Inferior parietal cortex (tissue), 1 donor: ENCODE measurements at regions not wholly inside any gene's neighbourhood (a gene's known extent, or its start where the extent isn't known, plus 50 kb on each side); places are given as distances from the start of the nearest gene placed in this dataset.
"Not testable (repeated sequence)": the region's sequence is repeated elsewhere in the genome, so short reads cannot be mapped to it uniquely, and the experiment has no call there.

Source experiments
- DNase-seq: peaks from one replicate; pipeline ENCODE4 v3.0.0-alpha.2; 2016; ENCODE audit errors: extremely low spot score

DNA sequence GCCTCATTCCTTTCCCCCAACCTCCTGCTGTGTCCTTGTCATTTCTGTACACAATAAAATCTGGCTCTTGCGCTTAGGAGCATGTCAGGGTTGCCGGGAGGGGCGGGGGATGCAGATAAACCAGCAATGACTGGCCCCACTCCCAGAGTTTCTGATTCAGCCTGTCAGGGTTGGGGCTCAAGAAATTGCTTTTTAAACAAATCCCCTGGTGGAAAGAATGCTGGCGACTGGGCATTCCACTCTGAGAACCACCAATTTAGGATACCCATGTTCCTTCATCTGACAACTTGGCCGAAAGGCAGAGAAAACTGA, 376.4 kb downstream of the TCERG1L start:
- DNase-seq, result no peak

DNA sequence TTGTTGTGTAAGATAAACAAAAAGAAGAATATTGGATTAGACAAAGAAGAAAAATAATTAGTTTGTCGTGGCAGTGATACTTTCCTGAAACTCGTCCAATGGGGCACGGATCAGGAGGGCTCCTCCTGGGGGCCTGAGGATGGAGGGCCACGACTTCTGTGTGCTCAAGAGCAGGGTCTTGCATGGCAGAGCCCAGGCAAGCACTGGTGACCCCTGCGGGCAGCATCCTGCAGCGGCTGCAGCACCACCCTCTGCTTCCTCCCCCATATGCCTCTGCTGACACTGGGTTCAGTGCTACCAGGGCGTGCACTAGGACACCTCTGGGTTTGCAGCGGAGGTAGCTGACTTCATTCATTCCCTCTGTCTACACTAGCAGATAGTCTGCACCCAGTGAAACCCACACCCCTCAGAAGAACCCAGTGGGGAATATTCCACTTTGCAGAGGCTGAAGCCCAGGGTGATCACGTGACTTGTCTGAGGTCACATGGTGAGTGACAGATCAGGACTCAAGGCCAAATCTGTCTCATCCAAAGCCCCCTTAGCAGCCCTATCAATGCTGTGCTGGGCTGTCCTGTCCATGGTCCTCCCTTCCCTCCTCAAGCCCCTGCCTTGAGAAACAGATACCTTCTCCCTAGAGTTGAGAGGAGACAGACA, 375.5 kb downstream of the TCERG1L start:
- no peak for DNase-seq

GRCh38 chr10:130936851-130937250, 374.7 kb downstream of the TCERG1L start:
- DNase-seq, result no peak

- DNase-seq, result no peak
These were observed 373.5 kb downstream of the TCERG1L start for GRCh38 chr10:130938051-130938450.

DNA sequence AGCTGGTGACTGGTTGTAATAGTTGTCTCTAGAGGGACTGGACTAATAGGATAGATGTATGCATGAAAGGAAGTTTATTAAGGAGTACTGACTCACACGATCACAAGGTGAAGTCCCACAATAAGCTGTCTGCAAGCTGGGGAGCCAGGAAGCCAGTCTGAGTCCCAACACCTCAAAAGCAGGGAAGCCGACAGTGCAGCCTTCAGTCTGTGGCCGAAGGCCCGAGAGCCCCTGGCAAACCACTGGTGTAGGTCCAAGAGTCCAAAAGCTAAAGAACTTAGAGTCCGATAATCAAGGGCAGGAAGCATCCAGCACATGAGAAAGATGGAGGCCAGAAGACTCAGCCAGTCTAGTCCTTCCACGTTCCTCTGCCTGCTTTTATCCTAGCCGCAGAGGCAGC, 372.6 kb downstream of the TCERG1L start:
- not testable (repeated sequence) for DNase-seq

DNA sequence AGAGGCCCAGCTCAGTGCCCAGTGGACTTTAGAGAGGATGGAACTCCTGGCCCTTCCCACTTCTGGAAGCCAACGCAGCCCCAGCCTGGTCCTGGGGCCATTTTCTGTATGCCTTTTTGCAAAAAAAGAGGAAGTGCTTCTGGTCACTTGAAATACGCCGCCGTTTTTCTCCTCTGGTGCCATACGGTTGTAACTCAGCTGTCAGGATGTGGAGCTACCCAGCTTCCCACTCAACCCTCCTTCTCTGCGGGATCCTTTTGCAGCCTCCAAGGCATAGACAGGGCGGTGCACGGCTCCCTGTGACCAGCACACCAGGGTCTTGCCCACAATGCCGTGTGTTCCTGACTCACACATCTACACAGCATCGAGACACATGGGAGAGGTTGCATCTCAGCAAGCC, 369.6 kb downstream of the TCERG1L start:
- DNase-seq, result no peak

DNA sequence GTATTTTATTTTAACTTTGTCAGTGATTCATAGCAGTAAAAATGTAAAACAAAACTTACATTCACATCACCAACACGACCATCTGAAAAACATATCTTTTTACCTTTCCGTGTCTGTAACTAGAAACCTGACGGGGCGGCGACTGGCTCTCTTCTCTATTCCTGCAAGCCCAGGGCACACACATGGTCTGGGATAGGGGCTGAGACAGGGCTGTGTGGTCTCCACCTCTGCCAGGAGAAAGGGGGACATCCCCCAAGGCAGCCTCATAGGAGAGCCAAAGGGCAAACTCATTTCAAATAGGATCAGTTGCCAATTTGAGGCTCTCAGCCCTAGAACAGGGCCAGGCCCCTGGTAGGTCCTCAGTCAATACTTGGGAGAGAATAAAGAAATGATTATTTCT, 359.4 kb downstream of the TCERG1L start:
- DNase-seq, result no peak

DNA sequence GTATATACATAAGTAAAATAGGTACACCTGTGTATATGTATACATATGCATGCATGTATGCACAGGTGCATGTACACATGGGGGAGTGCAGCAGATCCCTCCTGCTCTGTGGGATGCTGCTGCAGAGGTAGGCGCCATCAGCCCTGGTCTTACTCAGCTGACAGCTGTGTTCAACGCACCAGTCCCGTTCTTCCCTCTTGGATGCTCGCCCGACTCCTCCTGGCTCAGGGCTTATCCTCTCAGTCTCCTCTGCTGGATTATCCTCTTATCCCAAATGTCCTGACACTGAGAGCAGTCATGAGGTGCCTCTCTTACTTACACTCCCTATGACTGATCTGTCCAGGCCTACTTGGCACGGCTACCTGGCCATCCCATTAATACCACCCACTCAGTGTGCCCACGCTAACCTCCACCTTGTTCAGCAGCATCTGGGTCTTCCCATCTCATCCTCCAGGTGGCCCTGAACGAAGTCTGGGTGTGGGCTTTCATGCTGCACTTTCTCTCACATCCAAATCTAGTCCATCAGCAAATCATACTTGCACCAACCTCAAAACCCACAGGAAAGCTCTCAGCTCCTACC, 357.1 kb downstream of the TCERG1L start:
- DNase-seq, result no peak

DNA sequence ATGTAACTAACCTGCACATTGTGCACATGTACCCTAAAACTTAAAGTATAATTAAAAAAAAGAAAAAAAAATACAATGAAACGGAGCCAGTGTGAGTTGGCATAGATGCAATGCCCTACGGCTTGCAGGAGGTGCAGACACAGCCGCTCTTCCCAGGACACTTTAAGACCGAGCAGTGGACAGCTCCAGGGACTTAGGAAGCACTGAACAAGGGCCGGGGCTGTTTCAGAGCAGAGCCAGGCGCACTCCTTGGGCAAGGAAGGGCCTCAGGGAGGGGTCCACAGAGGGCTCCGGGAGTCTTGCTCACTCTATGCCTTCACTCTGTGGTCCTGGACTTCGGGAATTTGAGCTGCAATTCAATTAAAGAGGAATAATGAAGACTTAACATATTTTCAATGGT, 355.3 kb downstream of the TCERG1L start:
- DNase-seq, result no peak

- no peak for DNase-seq
These were observed 354.1 kb downstream of the TCERG1L start for GRCh38 chr10:130957423-130957822.

- no peak for DNase-seq
These were observed 353.5 kb downstream of the TCERG1L start for GRCh38 chr10:130958003-130958402.

DNA sequence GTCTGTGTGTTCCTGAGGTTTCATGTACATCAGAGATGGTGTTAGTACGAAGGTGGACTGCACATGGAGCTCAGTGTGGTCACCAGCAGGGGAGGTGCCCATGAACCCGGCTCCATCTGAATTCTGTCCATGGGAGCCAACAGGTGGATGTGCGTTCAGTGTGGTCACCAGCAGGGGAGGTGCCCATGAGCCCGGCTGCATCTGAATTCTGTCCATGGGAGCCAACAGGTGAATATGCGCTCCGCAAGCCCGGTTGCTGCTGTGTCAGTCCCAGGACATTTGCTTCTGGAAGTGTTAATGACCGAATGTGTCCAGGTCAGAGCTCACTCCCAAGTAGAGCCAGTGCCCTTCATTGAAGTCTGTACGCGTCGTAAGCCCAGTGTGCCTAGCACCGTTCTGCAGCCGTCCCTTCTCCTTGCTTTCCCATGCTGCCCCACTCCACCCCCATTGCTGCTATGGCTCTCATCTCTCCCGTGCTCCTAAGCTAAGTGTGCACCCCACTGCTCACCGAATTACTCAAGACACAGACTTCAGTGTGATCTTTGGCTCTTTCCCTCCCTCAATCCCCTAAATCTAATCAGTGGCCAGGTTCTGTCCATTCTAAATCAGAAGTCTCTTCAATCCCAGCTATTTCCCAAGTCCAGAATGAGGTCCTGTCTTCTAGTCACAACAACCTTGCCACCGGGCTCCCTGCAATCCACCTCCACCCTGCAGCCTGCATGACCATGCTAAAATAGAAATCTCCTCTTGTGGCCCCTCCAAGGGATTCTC, 352.4 kb downstream of the TCERG1L start:
- DNase-seq, result no peak

DNA sequence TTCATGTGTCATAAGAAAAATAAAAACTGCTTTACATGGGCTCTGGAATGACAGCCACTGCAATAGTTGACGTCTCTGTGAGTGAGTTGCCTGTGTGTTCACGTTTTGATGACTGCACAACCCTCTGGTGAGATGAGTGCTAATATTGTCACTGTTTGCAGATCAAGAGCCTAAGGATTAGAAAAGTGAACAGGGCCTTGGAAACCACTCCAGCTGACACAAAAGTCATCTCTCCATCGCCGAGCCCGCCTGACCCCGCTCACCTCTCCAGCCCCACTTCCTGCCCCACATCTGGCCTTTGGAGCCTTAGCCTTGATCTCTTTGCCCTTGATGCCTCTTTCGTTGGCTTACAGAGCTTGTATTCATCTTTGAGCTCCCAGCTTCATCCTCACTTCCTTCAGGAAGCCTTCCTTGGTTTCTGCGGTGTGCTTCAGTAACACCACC, 351.7 kb downstream of the TCERG1L start:
- no peak for DNase-seq

DNA sequence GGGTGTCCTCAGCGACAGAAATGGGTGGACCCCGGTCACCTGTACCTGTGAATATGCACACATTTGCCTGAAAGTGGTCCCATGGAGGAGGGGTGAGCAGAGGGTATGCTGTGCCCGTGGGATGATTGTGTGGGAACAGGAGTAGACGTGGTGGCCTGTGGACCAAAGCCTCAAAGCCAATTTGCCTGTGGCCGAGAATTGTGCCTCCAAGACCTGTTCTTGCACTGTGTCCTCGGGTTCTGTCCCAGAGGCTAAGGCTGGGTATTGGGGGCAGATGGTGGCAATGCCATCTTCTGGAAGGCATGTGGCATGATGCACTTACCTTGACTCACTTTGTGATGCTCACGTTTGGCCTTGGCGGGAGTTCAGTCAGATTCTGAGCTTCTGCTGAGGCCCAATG, 351.0 kb downstream of the TCERG1L start:
- DNase-seq, result no peak

- no peak for DNase-seq
These were observed 349.8 kb downstream of the TCERG1L start for GRCh38 chr10:130961506-130962239.

DNA sequence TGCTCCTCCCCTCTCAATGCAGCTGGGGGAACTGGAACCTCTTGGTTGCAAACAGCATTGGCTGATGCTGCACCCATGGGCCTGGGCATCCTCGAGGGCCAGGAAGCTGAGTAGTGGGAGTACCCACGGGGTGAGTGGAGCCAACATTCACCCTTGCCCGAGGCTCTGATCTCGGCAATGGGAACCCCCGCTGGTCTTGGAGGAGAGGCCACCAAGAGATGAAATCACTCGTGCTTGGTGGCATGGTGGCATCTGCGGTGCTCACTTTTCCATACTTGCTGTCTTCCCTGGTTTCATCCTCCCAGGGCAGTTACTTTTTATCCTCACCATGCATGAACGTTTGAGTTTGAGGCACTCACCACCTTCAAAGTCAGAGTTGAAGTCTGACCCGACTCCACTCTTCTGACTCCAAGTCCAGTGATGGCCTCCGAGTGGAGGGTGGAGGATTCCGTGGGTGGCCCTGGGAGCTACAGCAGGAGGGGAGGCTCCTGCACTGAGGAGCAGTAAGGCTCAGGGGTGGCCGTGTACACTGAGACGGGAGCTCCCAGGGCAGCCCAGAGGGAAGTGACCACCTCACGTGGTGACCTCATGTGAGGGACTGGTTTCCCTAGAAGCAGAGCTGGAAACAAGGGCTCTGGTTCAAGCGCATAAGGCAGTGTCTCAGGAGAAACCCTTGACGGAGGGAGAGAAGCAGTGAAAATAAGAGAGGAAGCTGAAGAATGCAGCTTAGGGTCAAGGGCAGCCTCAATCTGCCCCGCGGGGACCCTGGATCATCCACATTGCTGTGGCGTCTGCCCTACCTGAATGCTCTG, 349.1 kb downstream of the TCERG1L start:
- DNase-seq, result no peak

- no peak for DNase-seq
These were observed 348.5 kb downstream of the TCERG1L start for GRCh38 chr10:130963052-130963393.

DNA sequence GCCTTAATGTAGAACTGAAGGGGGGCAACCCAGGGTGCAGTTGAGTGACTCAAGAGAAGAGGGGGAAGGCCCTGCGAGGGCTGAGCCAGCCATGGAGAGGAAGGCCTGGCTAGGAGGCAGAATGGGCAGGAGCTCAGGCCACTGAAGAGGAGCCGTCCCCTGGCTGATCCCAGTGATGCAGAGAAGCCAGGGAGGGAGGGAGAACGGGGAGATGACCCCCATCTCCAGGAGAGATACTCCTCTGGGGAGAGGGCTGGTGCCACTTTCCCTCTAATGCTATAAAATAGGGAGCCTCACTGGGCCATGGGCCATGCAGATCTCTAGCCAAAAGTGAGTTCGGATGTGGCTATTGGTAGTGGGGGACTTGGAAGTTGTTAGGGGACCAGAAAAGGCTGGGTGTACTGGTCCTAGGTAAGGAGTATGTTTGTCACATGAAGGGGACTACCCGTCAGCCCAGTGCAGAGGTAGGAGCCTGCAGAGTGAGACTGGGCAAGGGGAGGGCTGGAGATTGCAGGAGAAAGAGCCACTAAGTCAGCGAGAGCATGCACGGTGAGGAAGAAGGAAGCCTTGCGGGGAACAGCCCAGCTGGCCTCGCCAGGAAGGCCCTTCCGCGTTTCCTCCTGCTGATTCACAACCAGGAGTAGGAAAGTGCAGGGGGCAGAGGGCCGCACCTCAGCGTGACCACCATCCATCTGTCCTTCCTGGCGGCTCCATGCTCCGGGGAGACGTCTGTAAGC, 347.6 kb downstream of the TCERG1L start:
- no peak for DNase-seq

GRCh38 chr10:130964771-130965170, 346.8 kb downstream of the TCERG1L start:
- no peak for DNase-seq

DNA sequence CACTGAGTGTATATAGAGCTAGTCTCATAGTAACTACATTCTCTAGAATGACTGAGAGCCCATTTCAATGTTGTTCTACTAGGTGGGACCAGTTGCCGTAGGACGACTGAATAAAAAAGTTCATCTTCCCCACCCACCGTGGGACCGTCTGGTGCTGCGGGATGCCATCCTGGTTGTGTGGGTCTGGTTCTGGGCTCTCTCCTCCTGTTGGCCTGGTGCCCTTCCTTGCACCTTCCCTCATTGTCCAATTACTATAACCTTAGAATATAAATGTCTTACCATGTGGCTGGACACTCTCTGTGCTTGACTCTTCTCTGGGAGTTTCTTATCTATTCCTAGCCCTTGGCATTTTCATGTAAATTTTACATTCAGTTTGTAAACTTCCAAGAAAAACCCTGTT, 344.4 kb downstream of the TCERG1L start:
- no peak for DNase-seq

DNA sequence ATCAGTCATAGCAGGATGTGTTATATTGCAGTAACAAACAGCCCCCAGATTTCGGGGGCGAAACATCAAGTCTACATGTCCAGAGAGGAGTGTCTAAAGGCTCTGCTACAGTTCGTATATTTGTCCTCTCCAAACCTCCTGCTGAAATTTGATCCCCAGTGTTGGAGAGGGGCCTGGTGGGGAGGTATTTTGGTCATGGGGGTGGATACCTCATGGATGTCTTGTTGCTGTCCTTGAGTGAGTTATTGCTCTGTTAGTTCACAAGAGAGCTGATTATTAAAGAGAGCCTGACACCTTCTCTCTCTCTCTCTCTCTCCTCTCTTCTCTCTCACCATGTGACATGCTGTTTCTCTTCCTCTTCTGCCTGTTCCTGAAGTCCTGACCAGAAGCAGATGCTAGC, 343.7 kb downstream of the TCERG1L start:
- no peak for DNase-seq
